Endothelial cell (in vitro differentiated cells): ENCODE measurements at regions not wholly inside any gene's neighbourhood (a gene's known extent, or its start where the extent isn't known, plus 50 kb on each side); places are given as distances from the start of the nearest gene placed in this dataset.

Experiments used
- DNase-seq: peaks from one replicate; pipeline ENCODE4 v3.0.0; 2021; ENCODE audit warnings: low spot score
- H3K27ac Mint-ChIP-seq: one replicate; pipeline ENCODE4 v1.8.0; 2021; ENCODE audit warnings: mixed read lengths, inconsistent platforms; ENCODE audit not compliant: unreplicated experiment
- H3K27me3 Mint-ChIP-seq: one replicate; pipeline ENCODE4 v1.8.0; 2021; ENCODE audit warnings: mild to moderate bottlenecking, moderate library complexity, mixed read lengths, inconsistent platforms; ENCODE audit not compliant: unreplicated experiment
- H3K36me3 Mint-ChIP-seq: one replicate; pipeline ENCODE4 v1.8.0; 2021; ENCODE audit warnings: mild to moderate bottlenecking, low read depth, mixed read lengths, inconsistent platforms; ENCODE audit not compliant: unreplicated experiment
- H3K4me1 Mint-ChIP-seq: one replicate; pipeline ENCODE4 v1.8.0; 2021; ENCODE audit warnings: mild to moderate bottlenecking, mixed read lengths, inconsistent platforms; ENCODE audit not compliant: unreplicated experiment
- H3K4me3 Mint-ChIP-seq: one replicate; pipeline ENCODE4 v1.8.0; 2021; ENCODE audit warnings: mild to moderate bottlenecking, mixed read lengths, inconsistent platforms; ENCODE audit not compliant: unreplicated experiment
- H3K9me3 Mint-ChIP-seq: one replicate; pipeline ENCODE4 v1.8.0; 2021; ENCODE audit warnings: mixed read lengths, inconsistent platforms; ENCODE audit not compliant: unreplicated experiment
- TF ChIP-seq, protein P1 (sequence below): fragments of 200-600 bp; sonication (generic); IDR thresholded peaks from one replicate; pipeline ENCODE4 v1.5.0; 2021; ENCODE audit warnings: antibody characterized with exemption; ENCODE audit not compliant: unreplicated experiment

DNA sequence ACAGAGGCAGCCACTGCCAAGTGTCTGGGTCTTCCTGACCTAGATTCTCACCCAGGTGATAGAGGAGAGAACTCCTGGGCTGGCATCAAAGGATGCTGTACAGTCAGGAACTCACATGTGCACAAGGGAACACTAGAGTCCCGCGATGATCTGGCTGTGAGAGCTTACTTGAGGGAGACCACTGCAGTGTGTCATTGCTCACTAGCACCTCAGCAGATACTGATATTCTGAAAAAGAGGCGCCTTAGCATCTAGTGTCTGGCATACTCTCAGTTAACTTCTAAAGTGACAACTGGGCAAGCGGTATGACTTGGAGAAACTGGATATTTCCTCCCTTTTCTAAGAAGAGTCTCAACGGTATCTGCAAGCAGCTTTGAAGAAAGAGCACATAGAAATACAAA lies 189.9 kb downstream of the CMPK2 start:
- DNase-seq, result no peak
- peaks cover 2% of the 10 kb centered on the region for H3K27me3 Mint-ChIP-seq
- no peaks in the 10 kb centered on the region for H3K36me3 Mint-ChIP-seq
- H3K4me1 Mint-ChIP-seq, result peaks cover 3% of the 10 kb centered on the region
- H3K27ac Mint-ChIP-seq, result no peak overlapping the region
- TF ChIP-seq, protein P1, sequence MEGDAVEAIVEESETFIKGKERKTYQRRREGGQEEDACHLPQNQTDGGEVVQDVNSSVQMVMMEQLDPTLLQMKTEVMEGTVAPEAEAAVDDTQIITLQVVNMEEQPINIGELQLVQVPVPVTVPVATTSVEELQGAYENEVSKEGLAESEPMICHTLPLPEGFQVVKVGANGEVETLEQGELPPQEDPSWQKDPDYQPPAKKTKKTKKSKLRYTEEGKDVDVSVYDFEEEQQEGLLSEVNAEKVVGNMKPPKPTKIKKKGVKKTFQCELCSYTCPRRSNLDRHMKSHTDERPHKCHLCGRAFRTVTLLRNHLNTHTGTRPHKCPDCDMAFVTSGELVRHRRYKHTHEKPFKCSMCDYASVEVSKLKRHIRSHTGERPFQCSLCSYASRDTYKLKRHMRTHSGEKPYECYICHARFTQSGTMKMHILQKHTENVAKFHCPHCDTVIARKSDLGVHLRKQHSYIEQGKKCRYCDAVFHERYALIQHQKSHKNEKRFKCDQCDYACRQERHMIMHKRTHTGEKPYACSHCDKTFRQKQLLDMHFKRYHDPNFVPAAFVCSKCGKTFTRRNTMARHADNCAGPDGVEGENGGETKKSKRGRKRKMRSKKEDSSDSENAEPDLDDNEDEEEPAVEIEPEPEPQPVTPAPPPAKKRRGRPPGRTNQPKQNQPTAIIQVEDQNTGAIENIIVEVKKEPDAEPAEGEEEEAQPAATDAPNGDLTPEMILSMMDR, result no peak
- H3K9me3 Mint-ChIP-seq, result no peaks in the 10 kb centered on the region
- H3K4me3 Mint-ChIP-seq, result no peak overlapping the region

DNA sequence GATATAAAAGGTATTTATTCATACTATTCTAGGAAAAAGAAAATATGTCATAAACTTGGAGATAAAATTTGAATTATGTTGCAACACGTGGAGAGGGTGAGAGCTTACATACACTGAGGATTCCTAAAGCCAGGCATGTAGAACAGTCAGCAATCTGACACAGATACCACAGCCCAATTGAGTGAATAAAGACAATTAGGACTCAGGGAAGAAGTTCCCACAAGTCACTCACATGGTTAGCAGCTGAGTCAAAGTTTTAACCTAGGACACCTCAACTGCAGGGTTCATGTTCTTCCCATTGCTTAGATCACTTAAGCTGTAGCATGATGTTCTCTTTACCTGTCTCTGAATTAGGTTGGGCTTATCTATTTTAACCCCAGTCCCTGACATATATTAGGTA lies 189.5 kb downstream of the CMPK2 start:
- DNase-seq, result no peak
- Mint-ChIP-seq H3K27me3 (peaks cover 2% of the 10 kb centered on the region), H3K27ac (no peak overlapping the region), H3K4me3 (no peak overlapping the region), H3K9me3 (no peaks in the 10 kb centered on the region), H3K36me3 (no peaks in the 10 kb centered on the region), H3K4me1 (peaks cover 3% of the 10 kb centered on the region)
- TF ChIP-seq, protein P1, result no peak

DNA sequence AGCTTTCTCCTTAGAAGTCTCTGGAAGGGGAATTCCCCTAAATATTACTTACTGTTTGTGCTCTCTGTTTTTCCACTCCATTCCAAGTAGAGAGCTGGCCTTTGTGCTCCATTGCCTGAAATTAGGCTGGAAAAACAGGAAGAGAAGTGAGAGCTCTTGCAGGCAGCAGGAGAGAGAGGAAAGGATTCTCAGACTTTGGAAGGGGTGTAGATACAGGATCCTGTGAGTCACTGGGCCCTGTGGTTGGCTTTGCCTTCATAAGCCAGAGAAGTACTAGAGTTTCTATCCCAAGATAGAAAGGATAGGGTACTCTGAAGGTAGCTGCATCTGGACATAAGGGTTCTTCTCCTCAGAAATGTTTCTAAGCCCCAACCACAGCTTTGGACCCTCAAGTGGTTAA lies 188.9 kb downstream of the CMPK2 start:
- H3K36me3 Mint-ChIP-seq, result no peaks in the 10 kb centered on the region

DNA sequence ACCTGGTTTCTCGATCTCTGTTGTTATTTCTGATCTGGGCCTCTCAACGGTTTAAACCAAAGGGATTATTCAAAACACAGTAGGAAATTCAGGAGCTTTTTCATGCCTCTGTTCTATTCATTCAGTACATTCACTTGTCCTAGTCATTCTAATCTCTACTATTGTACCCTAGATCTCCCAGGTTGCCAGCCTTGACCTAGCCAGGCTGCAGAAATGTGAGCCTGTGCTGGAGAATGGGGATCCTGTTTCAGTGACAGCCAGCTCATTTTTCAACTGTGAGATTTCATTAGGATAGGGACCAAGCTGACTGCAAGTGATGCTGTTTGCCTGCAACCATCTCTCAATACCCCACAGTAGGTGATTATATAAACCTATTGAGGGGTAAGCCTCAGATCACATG lies 186.2 kb downstream of the CMPK2 start:
- Mint-ChIP-seq H3K27ac (no peak overlapping the region), H3K9me3 (peaks cover 9% of the 10 kb centered on the region), H3K36me3 (no peaks in the 10 kb centered on the region), H3K4me3 (no peak overlapping the region), H3K4me1 (peaks cover 3% of the 10 kb centered on the region), H3K27me3 (no peaks in the 10 kb centered on the region)
- TF ChIP-seq, protein P1, result no peak
- DNase-seq, result no peak

More for the DNA sequence above, 188.9 kb downstream of the CMPK2 start:
- Mint-ChIP-seq H3K27ac (no peak overlapping the region), H3K4me3 (no peak overlapping the region), H3K27me3 (peaks cover 2% of the 10 kb centered on the region), H3K9me3 (peaks cover 5% of the 10 kb centered on the region), H3K4me1 (peaks cover 3% of the 10 kb centered on the region)
- DNase-seq, result no peak
- TF ChIP-seq, protein P1, result no peak

DNA sequence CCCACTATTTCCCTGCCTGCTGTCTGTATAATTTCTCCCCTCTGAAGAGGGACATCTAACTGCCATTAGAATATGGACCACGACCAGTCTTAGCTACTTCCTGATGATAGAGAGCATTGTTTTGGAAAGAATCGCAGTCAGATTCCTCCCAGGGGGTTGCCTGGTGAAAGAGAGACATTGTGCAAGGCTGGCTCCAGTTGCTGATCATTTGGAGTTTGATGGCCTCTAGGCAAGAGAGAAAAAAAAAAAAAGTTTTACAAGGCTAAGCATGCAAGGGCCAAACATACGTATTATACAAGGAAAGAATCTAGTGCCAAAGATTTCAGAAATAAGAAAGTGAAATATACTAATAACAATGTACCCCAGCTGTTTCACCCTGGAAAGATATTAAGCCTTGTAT lies 182.2 kb downstream of the CMPK2 start:
- DNase-seq, result no peak
- no peak overlapping the region for H3K27ac Mint-ChIP-seq
- H3K9me3 Mint-ChIP-seq, result peaks cover 14% of the 10 kb centered on the region
- no peaks in the 10 kb centered on the region for H3K27me3 Mint-ChIP-seq
- H3K4me3 Mint-ChIP-seq, result no peak overlapping the region
- TF ChIP-seq, protein P1, result no peak
- H3K4me1 Mint-ChIP-seq, result no peaks in the 10 kb centered on the region
- no peaks in the 10 kb centered on the region for H3K36me3 Mint-ChIP-seq
